GM12872 (cell line): ENCODE measurements at regions not wholly inside any gene's neighbourhood (a gene's known extent, or its start where the extent isn't known, plus 50 kb on each side); places are given as distances from the start of the nearest gene placed in this dataset.

Source experiments
- CTCF ChIP-seq: IDR thresholded peaks from 3 replicates; pipeline ENCODE4 v1.5.1; 2011; ENCODE audit warnings: low read depth, mild to moderate bottlenecking, low read length, moderate library complexity; ENCODE audit not compliant: insufficient read depth

GRCh38 chr15:69523010-69524001 lies 70.7 kb downstream of the RPLP1 start:
- peak; percentile 80 for TF ChIP-seq CTCF

- no peak for TF ChIP-seq CTCF
These were observed 71.7 kb downstream of the RPLP1 start for GRCh38 chr15:69524296-69524695.

- no peak for TF ChIP-seq CTCF
These were observed 72.2 kb downstream of the RPLP1 start for GRCh38 chr15:69524814-69525213.

- TF ChIP-seq CTCF = no peak
These were observed 72.9 kb downstream of the RPLP1 start for GRCh38 chr15:69525543-69525942.

GRCh38 chr15:69526081-69527061 lies 73.8 kb downstream of the RPLP1 start:
- no peak for TF ChIP-seq CTCF

GRCh38 chr15:69529141-69529540 lies 76.5 kb downstream of the RPLP1 start:
- no peak for TF ChIP-seq CTCF

GRCh38 chr15:69529961-69530633 lies 77.5 kb downstream of the RPLP1 start:
- TF ChIP-seq CTCF = no peak
